SU-DHL-6 (cell line): ENCODE measurements at regions not wholly inside any gene's neighbourhood (a gene's known extent, or its start where the extent isn't known, plus 50 kb on each side); places are given as distances from the start of the nearest gene placed in this dataset.

Source experiments
- H2AFZ ChIP-seq: fragments of 200-600 bp; sonication (generic); 2 replicates; pipeline ENCODE4 v1.6.1; 2014; ENCODE audit warnings: low read depth, mild to moderate bottlenecking, moderate library complexity, mixed read lengths, antibody characterized with exemption, low read length; ENCODE audit not compliant: severe bottlenecking
- H3F3A ChIP-seq: fragments of 200-600 bp; shearing (Covaris generic); 2 replicates; pipeline ENCODE4 v1.6.0; 2016; ENCODE audit warnings: antibody characterized with exemption, mild to moderate bottlenecking; ENCODE audit not compliant: insufficient read depth
- H3K27ac ChIP-seq: fragments of 200-600 bp; sonication (generic); 2 replicates; pipeline ENCODE4 v1.5.1; 2016; ENCODE audit warnings: low read depth, mild to moderate bottlenecking, low read length, moderate library complexity, mixed read lengths
- H3K27me3 ChIP-seq: fragments of 200-600 bp; sonication (generic), shearing (Covaris generic); 2 replicates; pipeline ENCODE4 v1.6.0; 2014; ENCODE audit warnings: mild to moderate bottlenecking, low read length
- H3K36me3 ChIP-seq: fragments of 200-600 bp; sonication (generic); 2 replicates; pipeline ENCODE4 v1.6.1; 2014; ENCODE audit warnings: mild to moderate bottlenecking, low read length, mixed read lengths
- H3K4me2 ChIP-seq: fragments of 300-600, 200-600 bp; shearing (Covaris generic), sonication (generic); 2 replicates; pipeline ENCODE4 v1.6.0; 2014; ENCODE audit warnings: low read length, low read depth, mild to moderate bottlenecking; ENCODE audit not compliant: poor library complexity, severe bottlenecking
- H3K4me3 ChIP-seq: fragments of 200-600 bp; sonication (generic); 2 replicates; pipeline ENCODE4 v1.5.1; 2014; ENCODE audit warnings: antibody characterized with exemption, low read length, mild to moderate bottlenecking, mixed read lengths; ENCODE audit not compliant: insufficient read depth, poor library complexity, severe bottlenecking
- H3K79me2 ChIP-seq: fragments of 200-600 bp; sonication (generic); 2 replicates; pipeline ENCODE4 v1.6.1; 2014; ENCODE audit warnings: mild to moderate bottlenecking, low read length, moderate library complexity; ENCODE audit not compliant: insufficient read depth
- H3K9ac ChIP-seq: fragments of 200-600 bp; sonication (generic); 2 replicates; pipeline ENCODE4 v1.7.0; 2014; ENCODE audit warnings: mild to moderate bottlenecking, low read length
- H3K9me2 ChIP-seq: fragments of 200-600 bp; sonication (generic); replicated peaks from 2 replicates; pipeline ENCODE4 v1.6.1; 2014; ENCODE audit warnings: low read length; ENCODE audit not compliant: insufficient read depth
- H3K9me3 ChIP-seq: fragments of 200-600 bp; sonication (generic); 2 replicates; pipeline ENCODE4 v1.6.1; 2014; ENCODE audit warnings: low read length, mixed read lengths; ENCODE audit not compliant: insufficient read depth
- H4K20me1 ChIP-seq: fragments of 200-600 bp; sonication (generic); 2 replicates; pipeline ENCODE4 v1.6.1; 2014; ENCODE audit warnings: low read depth, mild to moderate bottlenecking, antibody characterized with exemption, low read length, moderate library complexity, mixed read lengths
- CTCF ChIP-seq: fragments of 200-600 bp; sonication (generic); IDR thresholded peaks from one replicate; pipeline ENCODE4 v1.5.1; 2017; ENCODE audit warnings: antibody characterized with exemption, mild to moderate bottlenecking, low read length, moderate library complexity; ENCODE audit not compliant: insufficient read depth, poor library complexity, severe bottlenecking
- EZH2phosphoT487 ChIP-seq: fragments of 200-600 bp; sonication (generic), shearing (Covaris generic); conservative IDR thresholded peaks from 2 replicates; pipeline ENCODE4 v1.6.1; 2018; ENCODE audit warnings: mild to moderate bottlenecking, antibody characterized with exemption, low read length, moderate library complexity, mixed read lengths

GRCh38 chr5:52491818-52492217, 295.9 kb upstream of the ITGA1 start:
- H3K27ac ChIP-seq: no peak overlapping the region
- TF ChIP-seq EZH2phosphoT487: no peak
- no peak for TF ChIP-seq CTCF
- H2AFZ ChIP-seq: no peak overlapping the region

GRCh38 chr5:52497133-52497693, 290.5 kb upstream of the ITGA1 start:
- H4K20me1 ChIP-seq: no peaks in the 10 kb centered on the region
- no peaks in the 10 kb centered on the region for H3K9me3 ChIP-seq
- no peak for TF ChIP-seq EZH2phosphoT487
- no peak for TF ChIP-seq CTCF
- no peak overlapping the region for H3K9ac ChIP-seq
- no peaks in the 10 kb centered on the region for H3K27me3 ChIP-seq
- H3K79me2 ChIP-seq: no peaks in the 10 kb centered on the region
- no peak overlapping the region for H3K4me2 ChIP-seq
- no peaks in the 10 kb centered on the region for H3K9me2 ChIP-seq
- H3K4me3 ChIP-seq: no peak overlapping the region
- no peak overlapping the region for H3K27ac ChIP-seq
- H3F3A ChIP-seq: no peaks in the 10 kb centered on the region
- no peaks in the 10 kb centered on the region for H3K36me3 ChIP-seq
- H2AFZ ChIP-seq: no peak overlapping the region

More at GRCh38 chr5:52491818-52492217, 295.9 kb upstream of the ITGA1 start:
- no peaks in the 10 kb centered on the region for H3K9me3 ChIP-seq
- H3K9ac ChIP-seq: no peak overlapping the region
- no peaks in the 10 kb centered on the region for H3K36me3 ChIP-seq
- H3K4me2 ChIP-seq: no peak overlapping the region
- no peaks in the 10 kb centered on the region for H3K27me3 ChIP-seq
- no peaks in the 10 kb centered on the region for H3K79me2 ChIP-seq
- no peaks in the 10 kb centered on the region for H4K20me1 ChIP-seq
- H3K9me2 ChIP-seq: no peaks in the 10 kb centered on the region
- no peak overlapping the region for H3K4me3 ChIP-seq
- H3F3A ChIP-seq: no peaks in the 10 kb centered on the region

- Histone ChIP-seq H3K9ac (no peak overlapping the region), H2AFZ (no peak overlapping the region), H3K4me2 (no peak overlapping the region), H3K9me2 (no peaks in the 10 kb centered on the region), H4K20me1 (no peaks in the 10 kb centered on the region), H3K36me3 (no peaks in the 10 kb centered on the region), H3K27ac (no peak overlapping the region), H3K27me3 (no peaks in the 10 kb centered on the region), H3F3A (no peaks in the 10 kb centered on the region), H3K4me3 (no peak overlapping the region), H3K79me2 (no peaks in the 10 kb centered on the region), H3K9me3 (no peaks in the 10 kb centered on the region)
- no peak for TF ChIP-seq EZH2phosphoT487
- no peak for TF ChIP-seq CTCF
These were observed 289.1 kb upstream of the ITGA1 start for GRCh38 chr5:52498607-52499006.
